HepG2 (cell line): ENCODE measurements at regions not wholly inside any gene's neighbourhood (a gene's known extent, or its start where the extent isn't known, plus 50 kb on each side); places are given as distances from the start of the nearest gene placed in this dataset.

Source experiments
- ATAC-seq: fragments of 200-7000 bp; cut with Tn5 transposase; 3 replicates; pipeline ENCODE4 v1.9.1; 2020; ENCODE audit warnings: mild to moderate bottlenecking, moderate library complexity
- BruUV-seq: library from RNA; stranded (reverse); fragments of 400-500 nt; replicated peaks from 2 replicates; lab custom pipeline; 2021; lab: Mats Ljungman, UMichigan
- CTCF ChIA-PET: fragments of 300-600 bp; formaldehyde crosslinking; extraction: SDS; loops from one replicate; lab custom pipeline; 2021; ENCODE audit warnings: low total read pairs, inconsistent platforms, low intra/inter-chr PET ratio; lab: Yijun Ruan, JAX
- POLR2A ChIA-PET: fragments of 350-600 bp; sonication (Branson Sonifier 250); formaldehyde crosslinking; loops from one replicate; lab custom pipeline; 2020; ENCODE audit warnings: antibody characterized with exemption, inconsistent platforms; lab: Yijun Ruan, JAX
- DNase-seq: peaks from one replicate; pipeline ENCODE4 v3.0.0-alpha.2; 2015; ENCODE audit warnings: low spot score
- FAIRE-seq: peaks from 3 replicates; lab custom pipeline; 2011; peaks lifted over from hg19 to GRCh38; lab: Jason Lieb, UNC
- H2AFZ ChIP-seq: one replicate; pipeline ENCODE4 v1.6.1; 2011; ENCODE audit warnings: low read length, inconsistent platforms
- H3K27ac ChIP-seq: fragments of 300-600 bp; 3 replicates; pipeline ENCODE4 v1.8.0; 2011; ENCODE audit warnings: mixed run types, mild to moderate bottlenecking, mixed read lengths, low read length, inconsistent platforms; ENCODE audit not compliant: insufficient read depth; ENCODE audit errors: extremely low read length
- H3K27me3 ChIP-seq, 2 experiments: fragments of 200-600 bp in 1 of 2; 2 replicates in 1 of 2; 3 replicates in 1 of 2; pipeline versions ENCODE4 v1.6.0 to v1.8.0; 2011; ENCODE audit warnings: low read length in 2 of 2, mild to moderate bottlenecking in 2 of 2, moderate library complexity in 2 of 2, inconsistent platforms in 1 of 2; ENCODE audit not compliant: insufficient read depth in 2 of 2, control insufficient read depth in 1 of 2
- H3K36me3 ChIP-seq, 2 experiments: fragments of 200-600 bp in 1 of 2; replicated peaks in 1 of 2; 2 replicates in 1 of 2; 3 replicates in 1 of 2; pipeline versions ENCODE4 v1.5.1 to v1.8.0; 2011; ENCODE audit warnings: low read length in 2 of 2, inconsistent platforms in 1 of 2; ENCODE audit not compliant: insufficient read depth in 2 of 2, control insufficient read depth in 1 of 2
- H3K4me1 ChIP-seq: 2 replicates; pipeline ENCODE4 v1.5.1; 2012; ENCODE audit warnings: low read length, inconsistent platforms; ENCODE audit not compliant: insufficient read depth
- H3K4me2 ChIP-seq: 2 replicates; pipeline ENCODE4 v1.6.0; 2011; ENCODE audit warnings: low read depth, low read length, inconsistent platforms
- H3K4me3 ChIP-seq, 3 experiments: fragments of 200-600 bp in 1 of 3; sonication (generic), shearing (Covaris generic) in 1 of 3; replicated peaks in 1 of 3; 2 replicates each; pipeline ENCODE4 v1.5.1; 2011 to 2016; ENCODE audit warnings: low read length in 3 of 3, inconsistent platforms in 2 of 3, low read depth in 2 of 3, mild to moderate bottlenecking in 2 of 3, control low read depth in 1 of 3, mixed read lengths in 1 of 3; ENCODE audit not compliant: insufficient read depth in 1 of 3
- H3K79me2 ChIP-seq: one replicate; pipeline ENCODE4 v1.6.1; 2011; ENCODE audit warnings: low read length, inconsistent platforms; ENCODE audit not compliant: insufficient read depth
- H3K9ac ChIP-seq: 2 replicates; pipeline ENCODE4 v1.6.0; 2011; ENCODE audit warnings: mild to moderate bottlenecking, low read depth, low read length, inconsistent platforms; ENCODE audit not compliant: insufficient read depth
- H3K9me3 ChIP-seq: 2 replicates; pipeline ENCODE4 v1.5.1; 2012; ENCODE audit warnings: mild to moderate bottlenecking, low read length
- H4K20me1 ChIP-seq: 2 replicates; pipeline ENCODE4 v1.6.0; 2011; ENCODE audit warnings: inconsistent platforms, mild to moderate bottlenecking, low read length, moderate library complexity; ENCODE audit not compliant: insufficient read depth
- BORCS8-MEF2B ChIP-seq: sonication (generic); formaldehyde crosslinking; IDR thresholded peaks from 2 replicates; pipeline ENCODE4 v1.8.0; 2022; ENCODE audit warnings: mild to moderate bottlenecking, missing genetic modification reagents
- CBX5 ChIP-seq: sonication (generic); formaldehyde crosslinking; IDR thresholded peaks from 2 replicates; pipeline ENCODE4 v1.4.0; 2020; ENCODE audit warnings: missing genetic modification reagents, borderline replicate concordance
- CENPT ChIP-seq: sonication (generic); formaldehyde crosslinking; IDR thresholded peaks from 2 replicates; pipeline ENCODE4 v1.8.0; 2022; ENCODE audit warnings: low read depth, mild to moderate bottlenecking, moderate library complexity, missing genetic modification reagents
- HNRNPLL ChIP-seq: fragments of 200-400 bp; formaldehyde crosslinking; IDR thresholded peaks from 2 replicates; pipeline ENCODE4 v1.6.1; 2017; ENCODE audit warnings: mild to moderate bottlenecking, low read depth, low read length; ENCODE audit not compliant: poor library complexity, severe bottlenecking
- JUND ChIP-seq: sonication (generic); formaldehyde crosslinking; IDR thresholded peaks from 2 replicates; pipeline ENCODE4 v1.8.0; 2022; ENCODE audit warnings: mild to moderate bottlenecking, missing genetic modification reagents
- KAT7 ChIP-seq: IDR thresholded peaks from 2 replicates; pipeline ENCODE4 v1.6.1; 2018; ENCODE audit warnings: borderline replicate concordance, missing compliant biosample characterization
- SPEN ChIP-seq: sonication (generic); formaldehyde crosslinking; IDR thresholded peaks from 2 replicates; pipeline ENCODE4 v1.5.1; 2020; ENCODE audit warnings: low read depth, mild to moderate bottlenecking, missing genetic modification reagents
- ZBTB21 ChIP-seq: sonication (generic); formaldehyde crosslinking; IDR thresholded peaks from 2 replicates; pipeline ENCODE4 v1.4.0; 2020; ENCODE audit warnings: missing genetic modification reagents
- ZBTB7A ChIP-seq: sonication (generic); formaldehyde crosslinking; IDR thresholded peaks from 2 replicates; pipeline ENCODE4 v1.8.0; 2022; ENCODE audit warnings: mild to moderate bottlenecking, missing genetic modification reagents
- ZNF280B ChIP-seq: sonication (generic); formaldehyde crosslinking; IDR thresholded peaks from 2 replicates; pipeline ENCODE4 v1.5.0; 2020; ENCODE audit warnings: missing genetic modification reagents, mild to moderate bottlenecking, borderline replicate concordance
- ZNF646 ChIP-seq: sonication (generic); formaldehyde crosslinking; IDR thresholded peaks from 2 replicates; pipeline ENCODE4 v1.9.0; 2021; ENCODE audit warnings: mild to moderate bottlenecking, missing genetic modification reagents
- ZNF747 ChIP-seq: sonication (generic); formaldehyde crosslinking; IDR thresholded peaks from 2 replicates; pipeline ENCODE4 v1.8.1; 2023; ENCODE audit warnings: missing genetic modification reagents, mild to moderate bottlenecking, borderline replicate concordance
- WGBS: methylation state at CpG from one replicate; pipeline ENCODE4 v1.1.6; 2017; ENCODE audit warnings: low lambda C conversion rate; 5-methylcytosine and 5-hydroxymethylcytosine counted together
- in situ Hi-C: cut with HindIII; loops from 2 replicates; pipeline ENCODE4 v1.10.0; 2017; ENCODE audit warnings: low pct_unique_long_range_greater_than_20kb; ENCODE audit not compliant: extremely low pct_ligation_motif_present
- intact Hi-C: fragments of 100-400 bp; cut with micrococcal nuclease; formaldehyde crosslinking; loops from one replicate; pipeline ENCODE4 v1.10.0; 2022; ENCODE audit not compliant: unreplicated experiment
- TF ChIP-seq, protein P1 (sequence below): sonication (generic); formaldehyde crosslinking; IDR thresholded peaks from 2 replicates; pipeline ENCODE4 v1.4.0; 2020; ENCODE audit warnings: missing genetic modification reagents, low read depth, mild to moderate bottlenecking, borderline replicate concordance

GRCh38 chr18:42274488-42275137, 319.6 kb downstream of the PIK3C3 start (continued):
- TF ChIP-seq ZNF646 (CRISPR knock-in tag): no peak

DNA sequence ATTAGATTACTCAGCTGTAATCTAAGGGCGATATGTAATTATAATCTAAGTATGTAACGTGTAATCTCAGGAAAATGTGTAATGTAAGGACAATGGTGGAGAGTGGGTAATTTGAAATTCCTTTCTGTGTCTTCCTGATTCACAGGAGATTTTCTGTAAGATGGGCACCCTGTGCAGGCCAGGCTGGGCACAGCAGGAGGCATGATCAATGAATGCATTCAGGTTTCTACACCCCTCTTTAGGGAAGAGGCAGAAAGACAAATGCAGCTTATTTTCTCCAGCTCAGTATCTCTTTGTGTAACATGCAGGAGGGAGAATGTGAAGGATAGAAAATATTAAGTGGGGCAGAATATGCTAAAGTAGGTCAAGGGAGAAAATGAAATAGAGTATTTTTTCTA, 320.1 kb downstream of the PIK3C3 start:
- intact Hi-C loops: no loop called here
- no peaks in the 10 kb centered on the region for H4K20me1 ChIP-seq
- CTCF ChIA-PET: interaction anchor here (0.8 to 3.3 kb wide), 4 partner anchors 133 to 222 kb away, joined by 3 to 28 read pairs (median 8); no protein-coding TSS in a partner anchor
- H3K27ac ChIP-seq: no peak overlapping the region
- H2AFZ ChIP-seq: no peak overlapping the region
- TF ChIP-seq CBX5 (CRISPR knock-in tag): no peak
- no peak for TF ChIP-seq HNRNPLL
- no peak for TF ChIP-seq ZBTB7A (CRISPR knock-in tag)
- no peak for TF ChIP-seq ZBTB21 (CRISPR knock-in tag)
- no peak for TF ChIP-seq JUND (CRISPR knock-in tag)
- TF ChIP-seq BORCS8-MEF2B (CRISPR knock-in tag): no peak
- TF ChIP-seq SPEN (CRISPR knock-in tag): no peak
- TF ChIP-seq, protein P1, sequence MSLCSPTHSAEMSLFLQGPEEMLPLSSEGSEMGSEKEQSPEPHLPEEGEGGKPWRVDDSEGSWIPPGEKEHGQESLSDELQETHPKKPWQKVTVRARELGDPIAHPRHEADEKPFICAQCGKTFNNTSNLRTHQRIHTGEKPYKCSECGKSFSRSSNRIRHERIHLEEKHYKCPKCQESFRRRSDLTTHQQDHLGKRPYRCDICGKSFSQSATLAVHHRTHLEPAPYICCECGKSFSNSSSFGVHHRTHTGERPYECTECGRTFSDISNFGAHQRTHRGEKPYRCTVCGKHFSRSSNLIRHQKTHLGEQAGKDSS: no peak
- no peak for TF ChIP-seq CENPT
- no peak for TF ChIP-seq ZNF280B (CRISPR knock-in tag)
- TF ChIP-seq ZNF747 (CRISPR knock-in tag): no peak
- TF ChIP-seq KAT7 (CRISPR knock-in tag): no peak
- H3K9me3 ChIP-seq: no peaks in the 10 kb centered on the region
- no TSS peak for BruUV-seq
- no peaks in the 10 kb centered on the region for H3K79me2 ChIP-seq
- no peak for FAIRE-seq
- in situ Hi-C loops: loop anchor here (10.0 to 25.0 kb wide), 3 partner anchors 160 to 1312 kb away; no protein-coding TSS in a partner anchor
- no peaks in the 10 kb centered on the region for H3K4me1 ChIP-seq
- H3K27me3 ChIP-seq: no peaks in the 10 kb centered on the region
- no peak overlapping the region for H3K4me2 ChIP-seq
- no peak overlapping the region for H3K4me3 ChIP-seq
- no peak for ATAC-seq
- POLR2A ChIA-PET: no interaction called here
- no peaks in the 10 kb centered on the region for H3K36me3 ChIP-seq
- no peak overlapping the region for H3K9ac ChIP-seq
- WGBS: 69% methylated on average over 2 of the region's 2 CpGs
- DNase-seq: no peak
